GM19240 (cell line): ENCODE measurements at regions not wholly inside any gene's neighbourhood (a gene's known extent, or its start where the extent isn't known, plus 50 kb on each side); places are given as distances from the start of the nearest gene placed in this dataset.
"Not testable (repeated sequence)": the region's sequence is repeated elsewhere in the genome, so short reads cannot be mapped to it uniquely, and the experiment has no call there.

Source experiments
- DNase-seq: peaks from one replicate; pipeline ENCODE4 v3.0.0; 2011; ENCODE audit warnings: low spot score; ENCODE audit not compliant: insufficient read length

DNA sequence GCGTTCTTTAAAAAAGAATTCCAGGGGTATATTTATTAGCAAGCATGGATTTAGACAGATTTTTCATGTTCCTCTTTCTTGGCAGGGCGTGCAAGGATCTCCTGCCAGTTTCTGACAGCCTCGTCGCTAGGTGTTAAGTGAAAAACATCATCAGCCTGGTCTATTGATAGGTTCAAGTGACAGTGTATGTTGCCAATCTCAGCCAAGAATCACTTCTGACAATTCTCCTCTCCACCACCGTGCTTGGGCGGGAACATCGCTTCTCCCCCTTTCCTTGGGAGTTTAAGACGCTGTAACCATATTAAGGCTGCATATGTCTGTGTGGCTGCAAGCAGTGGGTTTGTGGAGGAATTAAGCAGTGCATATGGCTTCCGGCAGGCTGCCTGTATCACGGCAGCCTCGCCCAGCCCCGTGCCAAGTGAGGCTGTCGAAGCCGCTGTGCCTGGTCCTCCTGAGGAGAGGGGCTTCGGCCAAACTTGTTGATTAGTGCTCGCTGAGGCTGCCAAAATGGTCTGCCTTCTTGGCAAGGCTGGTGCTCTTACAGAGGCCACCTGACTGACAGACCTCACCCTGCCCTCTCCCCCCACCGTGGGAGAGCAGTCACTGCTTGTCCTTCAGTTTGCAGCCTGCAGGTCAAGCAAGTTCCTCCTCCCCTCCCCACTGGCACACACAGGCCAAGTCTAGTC lies 132.2 kb upstream of the MPHOSPH6 start:
- DNase-seq: no peak

DNA sequence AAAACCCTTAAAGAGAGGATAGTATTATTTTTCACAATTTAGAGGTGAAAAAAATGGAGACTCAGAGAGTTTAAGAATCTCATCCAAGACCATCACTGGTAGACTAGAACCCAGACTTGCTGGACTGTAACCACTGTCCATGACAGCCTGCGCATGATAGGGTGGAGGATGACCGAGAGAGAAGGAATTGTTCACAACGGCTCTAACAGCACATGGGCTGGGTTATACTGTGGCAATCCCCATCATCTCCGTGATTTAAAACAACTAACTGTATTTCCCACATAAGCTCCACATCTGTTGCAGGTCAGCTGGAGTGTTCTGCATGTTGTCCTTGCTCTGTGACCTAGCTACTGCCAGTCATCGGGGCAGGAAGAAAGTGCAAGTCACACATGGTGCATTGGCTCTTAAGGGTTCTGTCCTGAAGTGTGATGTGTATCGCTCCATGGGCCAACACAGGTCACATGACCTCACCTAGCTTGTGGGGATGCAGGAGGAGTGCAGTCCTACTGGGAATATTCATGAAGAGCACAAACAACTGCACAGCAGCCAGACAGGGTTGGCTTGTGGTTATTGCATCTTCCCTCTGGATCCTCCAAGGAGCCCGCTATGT lies 131.2 kb upstream of the MPHOSPH6 start:
- no peak for DNase-seq

DNA sequence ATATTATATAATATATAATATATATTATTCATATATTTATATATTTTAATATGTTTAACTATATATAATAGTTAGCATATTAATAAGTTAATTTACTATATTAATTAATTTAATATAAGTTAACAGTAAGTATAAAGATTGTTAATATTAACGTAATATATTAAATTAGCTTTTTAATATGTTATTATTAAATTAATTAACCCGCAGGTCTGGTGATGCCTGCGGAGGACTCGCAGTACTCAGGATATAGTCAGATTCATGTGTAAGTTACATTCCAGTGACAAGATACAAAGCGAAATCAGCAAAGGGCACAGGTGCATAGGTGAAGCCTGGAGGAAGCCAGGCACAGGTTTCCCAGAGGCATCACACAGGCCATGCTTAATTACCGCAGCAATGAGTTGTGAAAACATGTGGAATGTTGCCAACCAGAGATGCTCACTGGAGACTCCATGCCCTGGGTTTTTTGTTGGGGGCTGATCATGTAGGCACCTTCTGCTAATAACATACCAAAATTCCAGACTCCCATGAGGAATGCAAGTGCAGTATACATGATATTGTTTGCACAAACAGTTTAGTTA lies 130.4 kb upstream of the MPHOSPH6 start:
- no peak for DNase-seq

DNA sequence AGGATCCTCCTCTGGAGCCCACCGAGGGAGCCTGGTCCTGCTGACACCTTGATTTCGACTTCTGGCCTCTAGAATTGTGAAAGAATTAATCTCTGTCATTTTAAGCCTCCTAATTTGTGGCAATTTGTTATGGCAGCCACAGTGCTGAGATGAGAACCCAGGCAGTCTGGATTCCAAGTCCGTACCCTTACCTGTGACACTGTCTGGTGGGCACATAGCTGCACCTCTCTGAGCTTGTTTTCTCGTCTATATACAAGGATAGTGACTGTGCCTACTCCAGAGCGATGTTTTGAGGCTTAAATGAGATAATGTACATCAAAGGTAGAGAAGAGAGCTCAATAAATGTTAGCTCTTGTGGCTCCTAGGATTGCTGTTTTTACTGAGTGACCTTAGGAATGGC lies 128.4 kb upstream of the MPHOSPH6 start:
- DNase-seq: no peak

DNA sequence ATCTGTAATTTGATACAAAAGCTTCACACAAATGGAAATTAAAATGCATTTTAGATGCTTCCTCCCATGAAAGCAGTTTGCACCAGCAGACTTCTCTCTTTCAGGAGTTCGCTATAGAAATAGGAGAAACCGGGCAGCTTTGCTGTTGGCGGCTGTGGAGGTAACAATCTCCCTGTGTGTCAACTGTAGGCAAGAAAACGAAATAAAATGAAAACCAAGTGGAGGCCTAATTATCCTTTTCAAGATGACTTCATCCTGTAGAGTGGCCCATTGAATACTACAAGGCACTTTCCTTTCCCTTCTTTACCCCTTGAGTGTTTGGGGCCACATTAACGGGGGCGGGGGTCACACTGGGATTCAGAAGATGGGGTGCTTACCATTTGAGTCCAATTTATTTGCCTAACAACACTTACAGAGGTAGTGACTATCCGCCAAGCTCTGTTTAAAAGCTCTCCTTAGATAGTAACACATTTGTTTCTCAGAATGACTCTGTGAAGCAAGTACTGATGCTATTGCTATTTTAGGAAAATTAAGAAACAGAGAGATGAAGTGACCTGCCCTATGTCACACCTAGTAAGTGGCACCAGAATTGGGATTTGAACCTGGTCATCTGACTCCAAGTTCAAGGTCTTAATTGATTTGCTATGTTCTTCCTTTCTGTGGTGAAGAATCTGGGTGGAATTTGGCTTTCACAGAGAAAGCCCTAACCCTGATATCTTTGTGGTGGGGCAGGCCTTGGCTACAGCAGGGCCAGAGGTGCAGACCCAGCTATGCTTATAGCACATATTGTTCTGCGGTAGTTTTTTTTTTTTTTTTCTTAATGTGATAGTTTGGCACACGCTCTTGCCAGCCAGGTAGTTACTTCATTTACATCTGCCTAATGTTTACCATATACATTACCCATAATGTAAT lies 125.5 kb upstream of the MPHOSPH6 start:
- no peak for DNase-seq

DNA sequence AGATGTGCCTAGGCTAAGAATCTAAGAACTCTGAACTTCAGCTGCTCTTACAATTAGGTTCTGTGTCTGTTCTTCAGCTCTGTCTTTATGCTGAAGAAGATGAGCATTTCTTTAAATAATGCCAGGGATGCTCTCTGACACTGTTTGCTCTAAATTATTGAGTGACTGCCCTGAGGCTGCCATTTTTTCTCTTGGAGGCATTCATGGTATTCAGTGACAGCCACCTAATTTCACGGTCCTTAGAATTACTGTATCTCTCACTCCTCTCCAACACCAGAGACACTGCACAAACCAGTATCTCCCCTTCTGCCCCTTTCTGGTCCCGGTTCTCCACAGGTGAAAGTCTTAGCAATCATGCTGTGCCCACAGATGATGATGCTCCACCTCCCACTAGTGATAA lies 123.6 kb upstream of the MPHOSPH6 start:
- no peak for DNase-seq

DNA sequence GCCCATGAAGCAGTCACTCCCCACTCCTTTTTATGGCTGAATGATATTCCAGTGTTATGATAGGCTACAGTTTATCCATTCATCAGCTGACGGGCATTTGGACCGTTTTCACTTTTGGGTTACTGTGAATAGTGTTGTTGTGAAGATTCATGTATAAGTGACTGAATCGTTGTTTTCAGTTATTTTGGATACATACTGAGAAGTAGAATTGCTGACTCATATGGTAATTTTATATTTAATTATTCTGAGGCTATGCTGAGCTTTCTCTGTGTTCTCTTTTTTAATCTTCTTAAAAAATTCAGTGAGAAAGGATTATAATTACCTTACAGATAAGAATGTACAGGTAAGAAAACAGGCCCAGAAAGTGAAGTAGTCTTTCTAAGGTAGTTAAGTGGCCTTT lies 117.9 kb upstream of the MPHOSPH6 start:
- no peak for DNase-seq

DNA sequence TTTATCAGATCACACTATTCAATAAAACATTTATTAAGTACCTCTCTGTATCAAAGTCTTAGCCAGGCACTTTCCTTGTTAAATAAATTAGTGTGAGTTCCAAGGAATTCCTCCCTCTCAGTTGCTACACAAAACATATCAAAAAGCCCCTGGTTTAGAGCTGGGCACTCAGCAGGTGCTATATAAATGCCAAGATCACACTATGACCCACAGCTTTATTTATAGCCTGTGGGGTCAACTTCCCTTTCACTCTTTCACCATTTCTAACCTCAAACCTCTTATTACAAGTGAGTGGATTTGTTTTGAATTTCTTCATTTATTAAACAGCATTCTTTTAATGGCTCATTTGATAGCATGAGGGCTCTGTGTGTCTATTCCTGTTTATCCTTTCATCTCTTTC lies 112.6 kb upstream of the MPHOSPH6 start:
- no peak for DNase-seq

DNA sequence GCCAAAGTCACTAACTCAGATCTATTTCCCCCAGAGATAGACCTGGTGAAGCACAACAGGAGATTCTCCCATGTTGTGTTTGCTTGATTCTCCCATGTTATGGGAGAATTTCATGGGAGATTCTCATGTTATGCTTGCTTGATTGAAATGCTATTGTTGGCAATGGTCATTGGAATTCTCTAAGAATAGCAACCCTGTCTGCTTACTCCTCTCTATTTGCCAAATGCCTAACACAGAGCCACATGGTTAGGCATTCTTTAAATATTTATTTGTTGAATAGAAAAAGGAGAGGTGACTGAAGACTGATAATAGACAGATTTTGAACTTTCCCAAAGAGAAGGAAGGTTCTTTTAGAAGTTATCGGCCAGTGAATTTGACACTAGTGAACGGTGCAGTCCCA lies 111.5 kb upstream of the MPHOSPH6 start:
- no peak for DNase-seq

DNA sequence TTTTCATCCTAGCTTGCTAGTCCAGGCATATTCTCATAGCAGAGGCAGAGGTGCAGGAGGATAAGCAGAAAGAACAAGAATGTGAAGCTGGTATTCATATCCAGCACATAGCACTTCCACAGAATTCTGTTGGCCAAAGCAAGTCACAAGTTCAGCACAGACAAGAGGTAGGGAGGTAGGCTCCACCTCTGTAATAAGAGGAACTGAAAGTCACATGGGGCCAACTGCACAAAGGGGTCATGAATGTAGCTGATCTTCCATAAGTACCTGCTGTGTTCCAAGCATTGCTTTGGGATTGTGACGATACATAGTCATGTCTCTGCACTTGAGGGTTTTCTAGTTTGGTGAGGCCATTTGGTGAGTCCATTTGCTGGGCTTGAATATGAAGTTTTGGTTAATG lies 110.8 kb upstream of the MPHOSPH6 start:
- DNase-seq: no peak

DNA sequence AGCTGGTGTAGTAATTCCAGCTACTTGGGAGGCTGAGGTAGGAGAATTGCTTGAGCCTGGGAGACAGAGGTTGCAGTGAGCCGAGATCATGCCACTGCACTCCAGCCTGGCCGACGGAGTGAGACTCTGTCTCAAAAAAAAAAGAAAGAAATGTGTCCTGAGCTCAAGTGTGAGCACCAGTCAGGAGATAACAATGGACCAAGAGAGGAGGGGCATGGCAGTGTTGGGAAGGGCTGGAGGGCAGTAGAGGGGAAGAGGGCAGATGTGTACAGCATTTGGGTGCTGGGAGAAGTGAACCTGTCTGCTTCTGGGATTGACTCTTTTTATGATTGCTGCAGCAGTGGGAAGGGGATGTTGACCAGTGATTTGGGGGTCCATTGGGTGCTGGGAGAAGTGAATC lies 105.3 kb upstream of the MPHOSPH6 start:
- not testable (repeated sequence) for DNase-seq

DNA sequence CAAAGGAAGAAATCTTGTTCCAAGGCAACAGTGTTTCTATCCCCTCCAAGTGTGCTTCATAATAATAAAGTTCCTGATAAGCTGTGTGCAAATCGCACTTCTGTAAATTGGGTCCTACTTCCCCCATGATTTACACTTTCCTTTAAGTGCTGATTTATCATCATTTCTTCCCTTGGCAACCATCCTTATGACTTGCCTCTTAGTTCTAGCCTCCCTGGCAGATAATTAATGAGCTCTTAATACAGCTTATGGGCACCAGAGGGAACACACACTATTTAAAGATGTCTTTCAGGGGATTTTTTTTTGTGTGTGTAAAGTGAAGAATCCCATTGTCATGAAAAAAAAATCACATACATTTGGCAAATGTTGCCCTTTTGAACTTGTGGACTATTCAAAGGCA lies 101.6 kb upstream of the MPHOSPH6 start:
- DNase-seq: no peak

DNA sequence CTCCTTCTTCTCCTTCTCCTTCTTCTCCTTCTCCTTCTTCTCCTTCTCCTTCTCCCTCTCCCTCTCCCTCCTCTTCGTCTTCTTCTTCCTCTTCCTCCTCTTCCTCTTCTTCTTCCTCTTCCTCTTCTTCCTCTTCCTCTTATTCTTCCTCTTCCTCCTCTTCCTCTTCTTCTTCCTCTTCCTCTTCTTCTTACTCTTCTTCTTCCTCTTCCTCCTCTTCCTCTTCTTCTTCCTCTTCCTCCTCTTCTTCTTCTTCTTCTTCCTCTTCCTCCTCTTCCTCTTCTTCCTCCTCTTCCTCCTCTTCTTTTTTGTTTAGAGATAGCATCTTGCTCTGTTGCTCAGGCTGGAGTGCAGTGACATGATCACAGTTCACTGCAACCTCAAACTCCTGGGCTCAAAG lies 97.7 kb upstream of the MPHOSPH6 start:
- DNase-seq: not testable (repeated sequence)

DNA sequence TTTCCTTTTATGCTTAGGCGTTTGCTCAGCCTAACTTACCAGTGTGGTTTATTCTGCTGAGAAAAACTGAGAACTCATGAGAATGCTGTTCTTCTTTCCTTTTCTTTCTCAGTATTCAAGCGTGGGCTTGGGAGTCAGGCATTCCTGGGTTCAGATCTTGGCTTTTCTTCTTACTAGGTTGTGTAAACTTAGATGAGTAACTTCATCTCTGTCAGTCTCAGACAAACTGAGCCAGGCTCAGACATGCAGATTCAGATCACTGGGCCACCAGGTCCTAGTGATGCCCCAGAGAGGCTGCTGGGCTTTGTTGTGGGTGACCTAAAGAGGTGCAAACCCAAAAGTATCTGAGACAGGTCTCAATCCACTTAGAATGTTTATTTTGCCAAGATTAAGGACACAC lies 95.8 kb upstream of the MPHOSPH6 start:
- DNase-seq: no peak

DNA sequence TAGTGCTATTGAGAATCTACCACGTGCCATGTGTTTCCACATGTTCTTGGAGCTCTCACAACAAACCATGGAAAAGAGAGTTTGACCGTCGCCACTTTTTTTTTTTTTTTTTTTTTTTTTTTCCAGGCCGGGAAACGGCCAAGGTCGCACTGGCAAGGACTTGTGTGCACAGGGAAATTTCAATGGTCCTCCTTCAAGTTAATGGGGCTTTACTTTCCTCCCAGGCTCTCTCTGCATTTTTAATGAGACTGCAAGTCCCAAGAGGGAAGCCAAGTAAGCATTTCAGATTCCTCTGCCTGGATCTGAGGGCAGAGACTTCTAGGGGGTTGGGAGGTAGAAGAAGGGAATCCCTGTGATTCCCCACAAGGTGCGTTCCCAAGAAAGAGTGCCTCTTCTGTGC lies 94.7 kb upstream of the MPHOSPH6 start:
- DNase-seq: no peak

DNA sequence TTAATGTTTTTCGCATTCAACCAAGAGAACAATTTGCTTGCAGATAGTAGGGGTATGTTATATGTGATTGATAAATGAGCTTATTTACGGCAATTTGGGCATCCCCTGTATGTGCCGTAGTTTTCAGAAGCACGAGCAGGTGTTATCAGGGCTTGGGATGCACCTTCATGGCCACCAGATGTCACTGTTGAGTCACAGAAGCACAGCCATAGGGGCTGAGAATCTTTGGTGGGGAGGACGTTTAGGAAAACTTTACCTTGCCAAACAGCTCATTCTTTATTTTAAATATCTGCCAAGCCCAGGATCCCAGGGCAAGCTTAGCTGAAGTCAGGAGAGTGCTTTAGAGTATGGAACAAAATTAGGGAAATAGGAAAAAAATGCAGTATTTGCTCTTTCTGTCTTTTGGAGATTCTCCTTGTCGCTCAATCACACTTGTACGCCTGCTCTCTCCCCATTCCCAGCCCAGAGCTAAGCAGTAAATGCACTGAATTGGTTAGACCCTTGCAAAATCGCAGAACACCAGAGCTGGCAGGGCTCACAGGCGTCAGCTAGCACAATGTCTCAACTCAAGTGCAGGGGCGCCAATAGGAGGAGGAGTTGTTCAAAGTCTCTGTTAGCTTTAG lies 93.6 kb upstream of the MPHOSPH6 start:
- DNase-seq: peak; percentile 47

DNA sequence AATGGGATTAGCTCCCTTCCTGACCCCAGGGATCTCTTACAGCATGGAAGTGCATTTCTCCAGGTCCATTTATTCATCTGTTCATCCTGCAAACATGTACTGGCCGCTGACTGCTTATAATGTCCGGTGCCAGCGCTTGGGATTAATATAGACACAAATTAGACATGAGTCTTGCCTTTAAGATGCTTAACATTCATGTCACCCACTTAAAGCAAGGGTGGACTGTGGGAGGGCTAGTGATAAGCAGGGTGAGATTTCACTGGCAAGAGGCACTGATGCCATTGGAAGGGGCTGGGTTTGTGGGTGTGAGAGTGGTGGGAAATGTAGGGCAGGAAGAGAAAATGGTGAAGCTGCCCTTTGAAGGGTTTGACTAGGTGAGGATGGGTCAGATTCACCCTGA lies 92.2 kb upstream of the MPHOSPH6 start:
- DNase-seq: no peak

DNA sequence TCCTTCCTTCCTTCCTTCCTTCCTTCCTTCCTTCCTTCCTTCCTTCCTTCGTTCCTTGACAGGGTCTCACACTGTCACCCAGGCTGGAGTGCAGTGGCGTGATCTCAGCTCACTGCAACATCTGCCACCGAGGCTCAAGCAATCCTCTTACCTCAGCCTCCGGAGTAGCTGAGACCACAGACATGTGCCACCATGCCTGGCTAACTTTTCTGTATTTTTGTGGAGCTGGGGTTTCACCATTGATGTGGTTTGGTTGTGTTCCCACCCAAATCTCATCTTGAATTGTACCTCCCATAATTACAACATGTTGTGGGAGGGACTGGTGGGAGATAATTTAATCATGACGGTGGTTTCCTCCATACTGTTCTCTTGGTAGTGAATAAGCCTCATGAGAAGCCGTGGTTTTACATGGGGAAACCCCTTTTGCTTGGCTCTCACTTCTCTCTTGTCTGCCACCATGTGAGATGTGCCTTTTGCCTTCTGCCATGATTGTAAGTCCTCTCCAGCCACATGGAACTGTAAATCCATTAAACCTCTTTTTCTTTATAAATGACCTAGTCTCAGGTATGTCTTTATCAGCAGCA lies 90.3 kb upstream of the MPHOSPH6 start:
- DNase-seq: no peak

DNA sequence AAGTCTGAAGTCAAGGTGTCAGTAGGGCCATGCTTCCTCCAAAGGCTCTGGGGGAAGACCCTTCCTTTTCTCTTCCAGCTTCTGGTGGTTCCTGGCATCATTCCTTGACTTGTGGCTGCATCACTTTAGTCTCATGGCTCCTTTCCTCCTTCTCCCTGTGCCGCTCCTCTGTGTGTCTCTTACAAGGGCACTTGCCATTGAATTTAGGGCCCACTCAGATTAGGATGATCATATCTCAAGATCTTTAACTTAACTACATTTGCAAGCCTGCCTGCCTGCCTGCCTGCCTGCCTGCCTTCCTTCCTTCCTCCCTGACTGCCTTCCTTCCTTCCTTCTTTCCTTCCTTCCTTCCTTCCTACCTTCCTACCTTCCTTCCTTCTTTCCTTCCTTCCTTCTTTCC lies 89.7 kb upstream of the MPHOSPH6 start:
- DNase-seq: no peak

DNA sequence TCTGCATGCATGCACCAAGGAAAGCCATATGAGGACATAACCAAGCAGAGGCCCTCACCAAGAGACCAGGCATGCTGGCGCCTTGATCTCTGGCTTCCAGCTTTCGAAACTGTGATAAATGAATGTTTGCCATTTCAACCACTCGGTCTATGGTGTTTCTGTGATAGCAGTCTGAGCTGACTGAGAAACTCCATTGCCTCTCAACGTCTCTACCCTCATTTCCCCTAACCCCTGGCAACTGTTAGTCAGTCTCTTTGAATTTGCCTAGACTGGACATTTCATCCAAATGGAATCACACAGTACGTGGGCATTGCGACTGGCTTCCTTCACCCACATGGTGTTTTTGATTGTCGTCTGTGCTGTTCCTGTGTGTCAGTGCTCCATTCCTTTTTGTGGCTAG lies 88.0 kb upstream of the MPHOSPH6 start:
- no peak for DNase-seq

DNA sequence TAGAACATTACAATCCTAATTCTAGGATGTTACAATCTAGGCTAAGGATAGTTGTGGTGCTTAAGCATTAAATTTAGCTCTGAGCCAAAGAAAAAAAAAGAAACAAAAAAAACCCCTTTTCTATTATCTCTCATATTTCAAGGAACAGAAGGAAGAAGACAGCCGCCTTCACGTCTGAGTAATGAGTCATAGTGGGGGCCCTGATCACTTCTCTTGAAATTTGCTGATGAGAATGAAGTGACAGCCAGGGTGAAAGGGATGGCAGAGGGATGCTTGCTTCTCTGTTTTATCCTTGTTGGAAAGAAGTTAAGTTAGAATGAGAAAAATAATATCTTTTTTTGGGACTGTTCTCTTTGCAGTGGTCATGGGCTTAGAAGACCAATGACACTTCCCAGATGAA lies 82.6 kb upstream of the MPHOSPH6 start:
- DNase-seq: no peak
